Femur (tissue), 1 donor: ENCODE measurements at regions not wholly inside any gene's neighbourhood (a gene's known extent, or its start where the extent isn't known, plus 50 kb on each side); places are given as distances from the start of the nearest gene placed in this dataset.

Experiments used
- DNase-seq: peaks from one replicate; pipeline ENCODE4 v3.0.0-alpha.2; 2017

- no peak for DNase-seq
Observed at GRCh38 chr20:40738976-40739375, 49.9 kb upstream of the MAFB start.

- DNase-seq = no peak
Observed at GRCh38 chr20:40739841-40740240, 50.8 kb upstream of the MAFB start.

GRCh38 chr20:40741507-40742106, 52.6 kb upstream of the MAFB start:
- no peak for DNase-seq

- DNase-seq = no peak
Observed at GRCh38 chr20:40743141-40743775, 54.2 kb upstream of the MAFB start.

- DNase-seq = no peak
Observed at GRCh38 chr20:40744072-40744817, 55.2 kb upstream of the MAFB start.

GRCh38 chr20:40744818-40745175, 55.8 kb upstream of the MAFB start:
- no peak for DNase-seq

- DNase-seq = no peak
Observed at GRCh38 chr20:40746251-40746650, 57.2 kb upstream of the MAFB start.

- DNase-seq = no peak
Observed at GRCh38 chr20:40748182-40748581, 59.1 kb upstream of the MAFB start.

GRCh38 chr20:40749985-40750506, 61.0 kb upstream of the MAFB start:
- DNase-seq = no peak

GRCh38 chr20:40750541-40751035, 61.6 kb upstream of the MAFB start:
- DNase-seq = no peak

GRCh38 chr20:40753472-40753871, 64.4 kb upstream of the MAFB start:
- DNase-seq = no peak

GRCh38 chr20:40754339-40754943, 65.4 kb upstream of the MAFB start:
- DNase-seq = peak; percentile 52

GRCh38 chr20:40757087-40757486, 68.1 kb upstream of the MAFB start:
- DNase-seq = no peak

GRCh38 chr20:40758790-40759189, 69.8 kb upstream of the MAFB start:
- DNase-seq = no peak

GRCh38 chr20:40760399-40760798, 71.4 kb upstream of the MAFB start:
- no peak for DNase-seq

- DNase-seq = peak; percentile 51
Observed at GRCh38 chr20:40763646-40764295, 74.7 kb upstream of the MAFB start.

GRCh38 chr20:40765814-40766480, 76.9 kb upstream of the MAFB start:
- DNase-seq = no peak

GRCh38 chr20:40766790-40767614, 78.0 kb upstream of the MAFB start:
- DNase-seq = no peak

GRCh38 chr20:40767615-40767924, 78.5 kb upstream of the MAFB start:
- DNase-seq = no peak

- DNase-seq = no peak
Observed at GRCh38 chr20:40768105-40768504, 79.1 kb upstream of the MAFB start.

- no peak for DNase-seq
Observed at GRCh38 chr20:40769677-40770285, 80.7 kb upstream of the MAFB start.
